ENCODE measurements at regions not wholly inside any gene's neighbourhood (a gene's known extent, or its start where the extent isn't known, plus 50 kb on each side); places are given as distances from the start of the nearest gene placed in this dataset.

DNA sequence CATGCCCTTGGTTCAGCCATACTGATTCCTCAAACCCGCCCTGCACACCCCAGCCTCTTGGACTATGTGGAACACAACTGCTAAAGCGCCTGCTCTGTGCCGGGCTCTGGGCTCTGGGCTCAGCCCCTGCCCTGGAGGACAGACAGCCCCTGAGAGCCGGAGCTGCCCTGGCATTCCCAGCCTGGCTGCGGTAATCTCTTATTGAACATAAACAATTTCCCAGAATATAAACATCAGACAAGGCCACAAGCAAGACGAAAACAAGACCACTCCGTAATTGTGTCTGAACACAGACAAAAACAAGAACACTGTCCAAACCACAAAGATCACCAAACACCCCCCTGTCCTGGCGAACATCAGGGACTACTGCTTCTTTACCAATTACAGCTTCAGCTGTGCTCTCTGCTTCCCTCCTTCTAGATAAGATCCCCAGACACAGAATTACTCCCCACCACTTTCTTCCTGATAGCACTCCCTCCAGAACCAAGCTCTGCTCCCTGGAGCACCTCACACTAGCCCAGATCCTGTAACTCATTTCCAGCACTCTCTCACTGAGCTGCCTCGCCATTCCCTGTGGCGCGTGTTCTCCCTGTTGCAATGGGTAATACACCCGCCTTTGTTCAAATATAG lies 57.1 kb upstream of the TLE3 start:
- Histone ChIP-seq H3K4me3 (ENCODE audit: low read length) (no peak overlapping the region), H3K9ac (ENCODE audit: low read depth, low read length) (no peak overlapping the region), H3K27me3 (ENCODE audit: insufficient read depth, low read length) (no peaks in the 10 kb centered on the region), H3K27ac (ENCODE audit: low read depth, low read length) (no peak overlapping the region), H3K4me1 (ENCODE audit: insufficient read depth, low read length) (peaks cover 9% of the 10 kb centered on the region), H3K9me3 (ENCODE audit: insufficient read depth, low read depth, low read length) (no peaks in the 10 kb centered on the region), H3K36me3 (ENCODE audit: insufficient read depth, low read length) (no peaks in the 10 kb centered on the region)
- WGBS = 87% methylated on average over 12 of the region's 12 CpGs

DNA sequence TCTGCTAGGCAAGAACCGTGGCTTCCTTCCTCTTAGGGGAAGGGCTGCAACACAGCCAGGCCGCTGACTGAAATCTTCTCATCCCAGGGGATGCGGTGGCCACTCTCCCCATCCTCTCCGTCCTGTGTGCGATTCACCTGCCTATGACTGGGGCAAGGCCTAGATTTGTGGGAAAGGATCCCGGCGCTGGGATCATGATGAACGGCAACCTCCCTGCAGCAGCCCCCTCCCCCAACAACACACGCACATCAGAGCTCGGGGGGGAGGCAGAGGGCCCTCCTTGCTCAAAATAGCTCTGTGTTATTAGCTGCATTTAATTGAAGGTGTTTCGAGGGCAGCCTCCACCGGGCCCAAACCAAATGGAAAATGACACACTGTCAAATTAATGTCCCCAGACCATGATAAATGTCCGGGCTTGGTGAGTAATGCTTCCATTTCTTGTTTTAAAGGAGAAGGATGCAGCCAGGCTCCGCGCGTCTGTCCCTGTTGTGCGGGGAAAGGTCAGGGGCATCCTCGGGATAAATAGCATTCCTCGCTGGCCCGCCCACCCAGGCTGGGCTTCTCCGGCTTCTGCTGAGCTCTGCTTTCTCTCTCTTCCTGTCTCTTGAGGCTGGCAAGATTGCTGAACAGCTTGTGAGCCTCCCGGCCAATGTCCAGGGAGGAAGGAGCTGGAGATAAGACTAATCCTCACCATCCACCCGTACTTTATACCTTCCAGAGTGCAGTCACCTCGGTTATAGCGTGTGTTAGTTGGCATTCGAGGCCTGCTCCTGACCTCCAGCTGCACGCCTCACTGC lies 56.4 kb upstream of the TLE3 start:
- H3K4me1 ChIP-seq (ENCODE audit: insufficient read depth, low read length) = peaks cover 10% of the 10 kb centered on the region

DNA sequence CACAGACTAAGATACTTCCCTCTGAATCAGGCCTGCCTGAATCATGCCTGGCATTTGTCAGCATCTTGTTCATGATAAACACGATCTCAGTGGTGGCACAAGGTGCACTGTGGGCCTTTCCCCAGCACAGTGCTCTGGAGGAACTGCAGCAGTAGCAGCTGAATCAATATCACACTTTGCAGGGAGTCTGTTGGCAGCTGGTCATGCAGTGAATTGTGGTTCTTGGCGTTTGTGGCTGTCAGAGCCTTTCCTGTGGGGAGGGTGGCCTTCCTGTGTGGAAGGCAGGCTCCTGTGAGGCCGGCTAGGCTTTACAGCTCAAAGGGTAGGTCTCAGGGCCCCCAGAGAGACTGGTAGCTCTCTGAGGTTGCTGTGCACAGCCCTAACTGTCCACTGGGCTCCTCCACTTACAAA lies 54.4 kb upstream of the TLE3 start:
- Histone ChIP-seq H3K9me3 (ENCODE audit: insufficient read depth, low read depth, low read length) (no peaks in the 10 kb centered on the region), H3K9ac (ENCODE audit: low read depth, low read length) (no peak overlapping the region), H3K36me3 (ENCODE audit: insufficient read depth, low read length) (no peaks in the 10 kb centered on the region), H3K27me3 (ENCODE audit: insufficient read depth, low read length) (no peaks in the 10 kb centered on the region; the same call in 1 of the 2 replicates), H3K4me3 (ENCODE audit: low read length) (no peak overlapping the region), H3K27ac (ENCODE audit: low read depth, low read length) (no peak overlapping the region), H3K4me1 (ENCODE audit: insufficient read depth, low read length) (peaks cover 17% of the 10 kb centered on the region)
- WGBS = 75% methylated on average over 3 of the region's 3 CpGs

More for the DNA sequence above, 56.4 kb upstream of the TLE3 start:
- H3K4me3 ChIP-seq (ENCODE audit: low read length) = no peak overlapping the region
- H3K36me3 ChIP-seq (ENCODE audit: insufficient read depth, low read length) = no peaks in the 10 kb centered on the region
- no peak overlapping the region for H3K9ac ChIP-seq (ENCODE audit: low read depth, low read length)
- H3K27me3 ChIP-seq (ENCODE audit: insufficient read depth, low read length) = no peaks in the 10 kb centered on the region
- WGBS = 53% methylated on average over 27 of the region's 27 CpGs
- H3K9me3 ChIP-seq (ENCODE audit: insufficient read depth, low read depth, low read length) = no peaks in the 10 kb centered on the region
- H3K27ac ChIP-seq (ENCODE audit: low read depth, low read length) = no peak overlapping the region

DNA sequence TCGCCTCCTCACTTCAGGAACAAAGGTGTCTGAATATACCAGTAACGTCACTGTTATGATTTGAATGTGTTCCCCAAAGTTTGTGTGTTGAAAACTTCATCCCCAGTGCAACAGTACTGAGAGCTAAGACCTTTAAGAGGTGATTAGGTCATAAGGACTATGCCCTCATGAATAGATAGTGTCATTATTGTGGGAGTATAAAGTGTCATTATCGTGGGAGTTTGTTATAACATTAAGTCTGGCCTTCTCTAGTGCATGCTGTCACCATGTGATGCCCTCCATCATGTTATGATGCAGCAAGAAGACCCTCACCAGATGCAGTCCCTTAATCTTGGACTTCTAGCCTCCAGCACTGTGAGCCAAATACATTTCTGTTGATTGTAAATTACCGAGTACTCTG lies 53.7 kb upstream of the TLE3 start:
- 90% methylated on average over 4 of the region's 4 CpGs for WGBS
- H3K27me3 ChIP-seq (ENCODE audit: insufficient read depth, low read length) = no peaks in the 10 kb centered on the region; the same call in 1 of the 2 replicates
- no peak overlapping the region for H3K4me3 ChIP-seq (ENCODE audit: low read length)
- H3K4me1 ChIP-seq (ENCODE audit: insufficient read depth, low read length) = peaks cover 17% of the 10 kb centered on the region
- H3K9ac ChIP-seq (ENCODE audit: low read depth, low read length) = no peak overlapping the region
- no peak overlapping the region for H3K27ac ChIP-seq (ENCODE audit: low read depth, low read length)
- H3K9me3 ChIP-seq (ENCODE audit: insufficient read depth, low read depth, low read length) = no peaks in the 10 kb centered on the region
- H3K36me3 ChIP-seq (ENCODE audit: insufficient read depth, low read length) = no peaks in the 10 kb centered on the region

DNA sequence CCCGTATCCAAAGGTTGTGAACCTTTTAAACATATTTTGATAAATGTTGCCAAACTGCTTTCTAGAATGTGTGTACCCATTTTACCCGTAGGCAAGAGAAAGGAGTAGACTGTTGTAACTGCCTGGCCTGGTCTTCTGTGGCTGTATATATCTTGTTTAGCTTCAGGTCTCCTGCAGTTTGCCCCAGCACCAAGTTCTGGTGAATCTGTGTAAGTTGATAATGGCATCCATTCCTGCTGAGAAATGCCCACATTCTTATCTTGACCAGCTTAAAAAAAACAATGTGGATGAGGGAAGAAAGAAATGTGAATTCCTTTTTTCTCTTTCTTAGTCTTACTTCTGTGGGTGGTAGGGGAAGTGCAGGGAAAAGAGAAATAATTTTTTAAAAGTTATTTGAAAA lies 53.3 kb upstream of the TLE3 start:
- Histone ChIP-seq H3K9me3 (ENCODE audit: insufficient read depth, low read depth, low read length) (no peaks in the 10 kb centered on the region), H3K27me3 (ENCODE audit: insufficient read depth, low read length) (no peaks in the 10 kb centered on the region; the same call in 1 of the 2 replicates), H3K4me3 (ENCODE audit: low read length) (no peak overlapping the region), H3K36me3 (ENCODE audit: insufficient read depth, low read length) (no peaks in the 10 kb centered on the region), H3K9ac (ENCODE audit: low read depth, low read length) (no peak overlapping the region), H3K27ac (ENCODE audit: low read depth, low read length) (no peak overlapping the region), H3K4me1 (ENCODE audit: insufficient read depth, low read length) (peaks cover 17% of the 10 kb centered on the region)
- 87% methylated on average over 2 of the region's 2 CpGs for WGBS

DNA sequence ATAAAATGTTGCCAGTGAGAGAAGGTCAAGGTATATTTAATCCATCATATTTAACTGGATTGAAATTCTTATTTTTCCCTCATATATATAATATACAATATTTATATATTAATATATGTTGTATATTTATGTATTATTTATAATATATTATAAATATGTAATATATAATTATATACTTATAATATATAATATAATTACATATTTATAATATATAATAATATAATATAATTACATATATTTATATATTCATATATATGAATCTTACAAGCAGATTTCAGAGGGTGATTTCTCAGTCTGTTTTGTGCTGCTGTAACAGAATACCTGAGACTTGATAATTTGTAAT lies 52.7 kb upstream of the TLE3 start:
- H3K4me1 ChIP-seq (ENCODE audit: insufficient read depth, low read length) = peaks cover 17% of the 10 kb centered on the region

DNA sequence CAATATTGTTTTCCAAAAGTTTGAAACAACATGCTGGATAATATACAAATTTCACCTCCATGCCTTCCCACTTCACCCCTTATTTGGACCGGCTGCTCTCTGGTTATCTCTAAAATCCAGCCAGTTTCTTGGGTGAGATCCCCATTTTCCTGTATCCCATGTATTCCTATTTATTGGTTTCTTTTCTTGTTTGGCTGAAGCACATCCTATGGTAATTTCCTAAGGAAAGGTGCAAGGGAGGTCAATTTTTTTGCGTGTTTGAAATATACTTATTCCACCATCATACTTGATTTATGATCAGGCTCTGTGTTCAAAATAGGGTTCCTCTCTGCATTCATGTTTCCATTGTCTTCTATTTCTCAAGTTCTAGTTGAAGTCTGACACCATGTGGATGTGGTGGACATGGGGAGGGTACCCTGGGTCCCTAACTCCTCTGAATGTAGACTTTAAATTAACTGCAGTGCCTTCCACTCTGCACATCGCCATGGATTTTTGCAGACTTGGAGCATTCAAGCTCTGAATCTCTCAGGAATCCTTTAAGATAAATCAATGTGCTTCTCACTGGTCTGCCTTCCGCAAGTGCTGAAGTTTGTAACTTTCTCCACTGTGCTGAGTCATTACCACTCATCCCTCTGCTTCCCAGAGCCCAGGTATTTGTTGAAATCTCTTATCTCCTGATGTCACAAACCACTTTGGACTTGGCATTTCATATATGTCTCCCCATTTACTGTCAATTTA lies 52.1 kb upstream of the TLE3 start:
- H3K27me3 ChIP-seq (ENCODE audit: insufficient read depth, low read length) = no peaks in the 10 kb centered on the region; the same call in 1 of the 2 replicates
- H3K9me3 ChIP-seq (ENCODE audit: insufficient read depth, low read depth, low read length) = no peaks in the 10 kb centered on the region
- 86% methylated on average over 3 of the region's 4 CpGs for WGBS
- H3K9ac ChIP-seq (ENCODE audit: low read depth, low read length) = no peak overlapping the region
- H3K4me3 ChIP-seq (ENCODE audit: low read length) = no peak overlapping the region
- H3K4me1 ChIP-seq (ENCODE audit: insufficient read depth, low read length) = peaks cover 17% of the 10 kb centered on the region
- no peak overlapping the region for H3K27ac ChIP-seq (ENCODE audit: low read depth, low read length)
- no peaks in the 10 kb centered on the region for H3K36me3 ChIP-seq (ENCODE audit: insufficient read depth, low read length)

More for the DNA sequence above, 52.7 kb upstream of the TLE3 start:
- H3K9ac ChIP-seq (ENCODE audit: low read depth, low read length) = no peak overlapping the region
- no peaks in the 10 kb centered on the region for H3K36me3 ChIP-seq (ENCODE audit: insufficient read depth, low read length)
- no peaks in the 10 kb centered on the region for H3K9me3 ChIP-seq (ENCODE audit: insufficient read depth, low read depth, low read length)
- no peak overlapping the region for H3K27ac ChIP-seq (ENCODE audit: low read depth, low read length)
- H3K27me3 ChIP-seq (ENCODE audit: insufficient read depth, low read length) = no peaks in the 10 kb centered on the region; the same call in 1 of the 2 replicates
- no peak overlapping the region for H3K4me3 ChIP-seq (ENCODE audit: low read length)

DNA sequence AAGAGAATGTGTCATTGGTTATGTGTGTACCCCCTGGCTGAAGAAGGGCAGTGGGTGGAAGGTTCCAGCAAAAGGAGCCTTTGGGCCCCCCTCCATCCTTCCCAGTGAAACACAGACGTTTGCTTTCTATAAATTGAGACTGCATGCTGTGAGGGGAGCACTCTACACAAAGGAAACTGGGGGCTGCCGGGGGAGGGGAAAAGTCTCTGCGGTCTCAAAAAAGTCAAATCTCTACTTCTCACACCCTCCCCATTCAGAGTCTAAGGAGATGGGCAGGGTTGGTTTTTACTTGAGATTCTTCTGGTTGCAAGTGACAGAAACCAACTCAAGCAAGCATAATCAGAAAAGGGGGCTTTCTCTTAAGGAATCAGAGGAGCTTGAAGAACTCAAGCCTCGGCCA lies 50.1 kb upstream of the TLE3 start:
- no peaks in the 10 kb centered on the region; the same call in 1 of the 2 replicates for H3K27me3 ChIP-seq (ENCODE audit: insufficient read depth, low read length)
- H3K36me3 ChIP-seq (ENCODE audit: insufficient read depth, low read length) = no peaks in the 10 kb centered on the region
- peaks cover 17% of the 10 kb centered on the region for H3K4me1 ChIP-seq (ENCODE audit: insufficient read depth, low read length)
- H3K9me3 ChIP-seq (ENCODE audit: insufficient read depth, low read depth, low read length) = no peaks in the 10 kb centered on the region
- H3K9ac ChIP-seq (ENCODE audit: low read depth, low read length) = no peak overlapping the region
- 81% methylated on average over 1 of the region's 4 CpGs for WGBS
- H3K27ac ChIP-seq (ENCODE audit: low read depth, low read length) = no peak overlapping the region
- H3K4me3 ChIP-seq (ENCODE audit: low read length) = no peak overlapping the region
